BE2C (cell line): ENCODE measurements at regions not wholly inside any gene's neighbourhood (a gene's known extent, or its start where the extent isn't known, plus 50 kb on each side); places are given as distances from the start of the nearest gene placed in this dataset.

Experiments used
- DNase-seq: peaks from one replicate; pipeline ENCODE4 v3.0.0-alpha.2; 2020
- H3K27me3 ChIP-seq: fragments of 250-450 bp; sonication (Bioruptor Pico); 2 replicates; pipeline ENCODE4 v1.5.1; 2020; ENCODE audit warnings: mild to moderate bottlenecking
- H3K36me3 ChIP-seq: fragments of 250-450 bp; sonication (Bioruptor Pico); 2 replicates; pipeline ENCODE4 v1.5.1; 2020; ENCODE audit warnings: mild to moderate bottlenecking
- H3K4me1 ChIP-seq: fragments of 250-450 bp; sonication (Bioruptor Pico); 2 replicates; pipeline ENCODE4 v1.5.1; 2020
- H3K4me3 ChIP-seq: 2 replicates; pipeline ENCODE4 v1.5.1; 2011; ENCODE audit warnings: low read depth, low read length
- H3K9me3 ChIP-seq: fragments of 250-450 bp; sonication (Bioruptor Pico); 2 replicates; pipeline ENCODE4 v1.5.1; 2020
- CTCF ChIP-seq: IDR thresholded peaks from 2 replicates; pipeline ENCODE4 v1.5.1; 2012; ENCODE audit warnings: mild to moderate bottlenecking, low read depth, low read length

GRCh38 chr11:71358122-71358728 is 90.0 kb downstream of the DHCR7 start:
- TF ChIP-seq CTCF, result no peak
- Histone ChIP-seq H3K27me3 (no peaks in the 10 kb centered on the region), H3K9me3 (no peaks in the 10 kb centered on the region), H3K36me3 (no peaks in the 10 kb centered on the region), H3K4me1 (no peaks in the 10 kb centered on the region), H3K4me3 (no peak overlapping the region)
- no peak for DNase-seq

GRCh38 chr11:71357414-71357813 is 90.8 kb downstream of the DHCR7 start:
- DNase-seq, result no peak
- no peak for TF ChIP-seq CTCF
- H3K9me3 ChIP-seq, result no peaks in the 10 kb centered on the region

GRCh38 chr11:71356904-71357303 is 91.3 kb downstream of the DHCR7 start:
- DNase-seq, result no peak
- no peak for TF ChIP-seq CTCF
- no peaks in the 10 kb centered on the region for H3K9me3 ChIP-seq

More at GRCh38 chr11:71357414-71357813, 90.8 kb downstream of the DHCR7 start:
- no peaks in the 10 kb centered on the region for H3K36me3 ChIP-seq
- no peak overlapping the region for H3K4me3 ChIP-seq
- H3K4me1 ChIP-seq, result no peaks in the 10 kb centered on the region
- H3K27me3 ChIP-seq, result peaks cover 3% of the 10 kb centered on the region; the same call in 1 of the 2 replicates

GRCh38 chr11:71356280-71356876 is 91.8 kb downstream of the DHCR7 start:
- TF ChIP-seq CTCF, result no peak
- H3K4me3 ChIP-seq, result no peak overlapping the region
- peaks cover 5% of the 10 kb centered on the region; the same call in 1 of the 2 replicates for H3K27me3 ChIP-seq
- H3K9me3 ChIP-seq, result no peaks in the 10 kb centered on the region
- no peak for DNase-seq
- no peaks in the 10 kb centered on the region for H3K36me3 ChIP-seq
- H3K4me1 ChIP-seq, result no peaks in the 10 kb centered on the region

More at GRCh38 chr11:71356904-71357303, 91.3 kb downstream of the DHCR7 start:
- H3K4me3 ChIP-seq, result no peak overlapping the region
- no peaks in the 10 kb centered on the region for H3K36me3 ChIP-seq
- H3K4me1 ChIP-seq, result no peaks in the 10 kb centered on the region
- peaks cover 5% of the 10 kb centered on the region; the same call in 1 of the 2 replicates for H3K27me3 ChIP-seq

- no peak for DNase-seq
- Histone ChIP-seq H3K27me3 (peaks cover 5% of the 10 kb centered on the region; the same call in 1 of the 2 replicates), H3K4me1 (no peaks in the 10 kb centered on the region), H3K36me3 (no peaks in the 10 kb centered on the region), H3K9me3 (no peaks in the 10 kb centered on the region), H3K4me3 (no peak overlapping the region)
- TF ChIP-seq CTCF, result no peak
Measured at GRCh38 chr11:71355281-71355680, 92.9 kb downstream of the DHCR7 start.
